ENCODE measurements at regions not wholly inside any gene's neighbourhood (a gene's known extent, or its start where the extent isn't known, plus 50 kb on each side); places are given as distances from the start of the nearest gene placed in this dataset.

GRCh38 chr13:75124415-75124814, 357.6 kb downstream of the TBC1D4 start:
- DNase-seq = no peak

- DNase-seq = no peak
Measured at GRCh38 chr13:75123428-75123827, 358.5 kb downstream of the TBC1D4 start.

- DNase-seq = no peak
Measured at GRCh38 chr13:75120085-75120484, 361.9 kb downstream of the TBC1D4 start.

- DNase-seq = no peak
Measured at GRCh38 chr13:75115171-75115570, 366.8 kb downstream of the TBC1D4 start.

- no peak for DNase-seq
Measured at GRCh38 chr13:75103976-75104375, 378.0 kb downstream of the TBC1D4 start.

- no peak for DNase-seq
Measured at GRCh38 chr13:75102001-75102716, 379.8 kb downstream of the TBC1D4 start.

GRCh38 chr13:75101348-75101747, 380.6 kb downstream of the TBC1D4 start:
- DNase-seq = no peak

GRCh38 chr13:75092143-75092542, 389.8 kb downstream of the TBC1D4 start:
- no peak for DNase-seq

- no peak for DNase-seq
Measured at GRCh38 chr13:75091718-75092117, 390.3 kb downstream of the TBC1D4 start.

GRCh38 chr13:75090872-75091615, 390.9 kb downstream of the TBC1D4 start:
- DNase-seq = no peak

- no peak for DNase-seq
Measured at GRCh38 chr13:75088915-75089314, 393.1 kb downstream of the TBC1D4 start.

- no peak for DNase-seq
Measured at GRCh38 chr13:75079226-75079625, 402.7 kb downstream of the TBC1D4 start.

GRCh38 chr13:75076476-75076875, 405.5 kb downstream of the TBC1D4 start:
- no peak for DNase-seq

- DNase-seq = no peak
Measured at GRCh38 chr13:75073786-75074185, 408.2 kb downstream of the TBC1D4 start.

GRCh38 chr13:75072891-75073290, 409.1 kb downstream of the TBC1D4 start:
- DNase-seq = no peak

GRCh38 chr13:75072368-75072767, 409.6 kb downstream of the TBC1D4 start:
- no peak for DNase-seq

GRCh38 chr13:75071796-75072195, 410.2 kb downstream of the TBC1D4 start:
- DNase-seq = no peak

- DNase-seq = no peak
Measured at GRCh38 chr13:75071395-75071794, 410.6 kb downstream of the TBC1D4 start.

- no peak for DNase-seq
Measured at GRCh38 chr13:75061909-75062308, 420.1 kb downstream of the TBC1D4 start.

GRCh38 chr13:75055296-75055695, 426.7 kb downstream of the TBC1D4 start:
- no peak for DNase-seq

- DNase-seq = no peak
Measured at GRCh38 chr13:75052616-75053015, 429.4 kb downstream of the TBC1D4 start.

GRCh38 chr13:75050419-75051046, 431.4 kb downstream of the TBC1D4 start:
- DNase-seq = no peak

GRCh38 chr13:75049735-75050335, 432.1 kb downstream of the TBC1D4 start:
- no peak for DNase-seq

GRCh38 chr13:75042807-75043206, 439.2 kb downstream of the TBC1D4 start:
- no peak for DNase-seq

Measured in stimulated activated CD8-positive, alpha-beta memory T cell treated with anti-CD3 and anti-CD28 coated beads, Interleukin-4, amount 100 ng/mL, for 48 hours (primary cell).